PC-9 (cell line): ENCODE measurements at regions not wholly inside any gene's neighbourhood (a gene's known extent, or its start where the extent isn't known, plus 50 kb on each side); places are given as distances from the start of the nearest gene placed in this dataset.

Experiments
- BruUV-seq: library from RNA; stranded (reverse); fragments of 400-500 nt; replicated peaks from 2 replicates; lab custom pipeline; 2021; lab: Mats Ljungman, UMichigan
- CTCF ChIA-PET: fragments of 300-600 bp; sonication (Branson Sonifier 250); formaldehyde crosslinking; loops from one replicate; lab custom pipeline; 2022; ENCODE audit warnings: antibody characterized with exemption; lab: Charles Lee
- POLR2A ChIA-PET: fragments of 300-600 bp; sonication (Branson Sonifier 250); formaldehyde crosslinking; loops from one replicate; lab custom pipeline; 2022; ENCODE audit warnings: antibody characterized with exemption; ENCODE audit not compliant: unreplicated experiment; lab: Charles Lee
- DNase-seq, 2 experiments: peaks; one replicate each; pipeline versions ENCODE4 v3.0.0 to v3.0.0-alpha.2; 2015 to 2022; ENCODE audit warnings: mixed read lengths in 1 of 2
- H2AFZ ChIP-seq: fragments of 200-600 bp; sonication (generic); 2 replicates; pipeline ENCODE4 v1.8.1; 2017; ENCODE audit warnings: antibody characterized with exemption
- H3F3A ChIP-seq: fragments of 200-600 bp; sonication (generic); 2 replicates; pipeline ENCODE4 v1.8.1; 2017; ENCODE audit warnings: antibody characterized with exemption, mild to moderate bottlenecking, low read depth; ENCODE audit not compliant: insufficient read depth
- H3K27ac ChIP-seq: fragments of 200-600 bp; sonication (generic); 2 replicates; pipeline ENCODE4 v1.6.1; 2016; ENCODE audit warnings: mixed run types
- H3K27me3 ChIP-seq: fragments of 200-600 bp; sonication (generic); 2 replicates; pipeline ENCODE4 v1.6.1; 2016; ENCODE audit warnings: low read depth, mixed run types; ENCODE audit not compliant: insufficient read depth
- H3K36me3 ChIP-seq: fragments of 200-600 bp; sonication (generic); 2 replicates; pipeline ENCODE4 v1.6.1; 2016; ENCODE audit warnings: low read depth, mixed run types
- H3K4me1 ChIP-seq: fragments of 200-600 bp; sonication (generic); replicated peaks from 2 replicates; pipeline ENCODE4 v1.6.1; 2016; ENCODE audit warnings: mixed run types; ENCODE audit not compliant: insufficient read depth
- H3K4me2 ChIP-seq: fragments of 200-600 bp; sonication (generic); 2 replicates; pipeline ENCODE4 v1.6.1; 2017; ENCODE audit warnings: mixed run types
- H3K4me3 ChIP-seq: fragments of 200-600 bp; sonication (generic); 2 replicates; pipeline ENCODE4 v1.6.1; 2016; ENCODE audit warnings: mixed run types
- H3K79me2 ChIP-seq: fragments of 200-600 bp; sonication (generic); 2 replicates; pipeline ENCODE4 v1.6.1; 2017; ENCODE audit warnings: low read depth, mixed run types
- H3K9me2 ChIP-seq: fragments of 200-600 bp; sonication (generic); 2 replicates; pipeline ENCODE4 v1.8.1; 2017; ENCODE audit warnings: mild to moderate bottlenecking; ENCODE audit not compliant: insufficient read depth
- H3K9me3 ChIP-seq: fragments of 200-600 bp; sonication (generic); 2 replicates; pipeline ENCODE4 v1.8.1; 2016; ENCODE audit warnings: low read depth; ENCODE audit not compliant: insufficient read depth
- H4K20me1 ChIP-seq: fragments of 200-600 bp; sonication (generic); 2 replicates; pipeline ENCODE4 v1.8.1; 2017; ENCODE audit not compliant: insufficient read depth
- CTCF ChIP-seq: fragments of 200-600 bp; sonication (generic); conservative IDR thresholded peaks from 2 replicates; pipeline ENCODE4 v1.6.1; 2017; ENCODE audit warnings: mixed run types, antibody characterized with exemption, mild to moderate bottlenecking, moderate library complexity
- EZH2 ChIP-seq: fragments of 200-600 bp; sonication (generic); IDR thresholded peaks from 2 replicates; pipeline ENCODE4 v1.8.0; 2017; ENCODE audit warnings: antibody characterized with exemption, low read depth
- intact Hi-C: fragments of 100-400 bp; cut with micrococcal nuclease; formaldehyde crosslinking; loops from one replicate; pipeline ENCODE4 v1.10.0; 2022; ENCODE audit not compliant: unreplicated experiment

GRCh38 chr3:17986348-17986816 lies 244.0 kb upstream of the TBC1D5 start:
- intact Hi-C loops: no loop called here
- Histone ChIP-seq H2AFZ (no peak overlapping the region), H3K4me3 (no peak overlapping the region), H3K27me3 (no peaks in the 10 kb centered on the region), H3F3A (no peaks in the 10 kb centered on the region), H3K79me2 (no peaks in the 10 kb centered on the region), H3K4me1 (no peaks in the 10 kb centered on the region), H4K20me1 (no peaks in the 10 kb centered on the region), H3K27ac (no peak overlapping the region), H3K9me2 (no peaks in the 10 kb centered on the region), H3K4me2 (no peak overlapping the region), H3K36me3 (no peaks in the 10 kb centered on the region), H3K9me3 (no peaks in the 10 kb centered on the region)
- ChIA-PET POLR2A (interaction anchor here (0.6 kb wide), 1 partner anchor 553 kb away, joined by 4 read pairs; no protein-coding TSS in a partner anchor), CTCF (no interaction called here)
- no peak for DNase-seq
- no peak for TF ChIP-seq CTCF
- TF ChIP-seq EZH2: no peak
- no TSS peak for BruUV-seq

DNA sequence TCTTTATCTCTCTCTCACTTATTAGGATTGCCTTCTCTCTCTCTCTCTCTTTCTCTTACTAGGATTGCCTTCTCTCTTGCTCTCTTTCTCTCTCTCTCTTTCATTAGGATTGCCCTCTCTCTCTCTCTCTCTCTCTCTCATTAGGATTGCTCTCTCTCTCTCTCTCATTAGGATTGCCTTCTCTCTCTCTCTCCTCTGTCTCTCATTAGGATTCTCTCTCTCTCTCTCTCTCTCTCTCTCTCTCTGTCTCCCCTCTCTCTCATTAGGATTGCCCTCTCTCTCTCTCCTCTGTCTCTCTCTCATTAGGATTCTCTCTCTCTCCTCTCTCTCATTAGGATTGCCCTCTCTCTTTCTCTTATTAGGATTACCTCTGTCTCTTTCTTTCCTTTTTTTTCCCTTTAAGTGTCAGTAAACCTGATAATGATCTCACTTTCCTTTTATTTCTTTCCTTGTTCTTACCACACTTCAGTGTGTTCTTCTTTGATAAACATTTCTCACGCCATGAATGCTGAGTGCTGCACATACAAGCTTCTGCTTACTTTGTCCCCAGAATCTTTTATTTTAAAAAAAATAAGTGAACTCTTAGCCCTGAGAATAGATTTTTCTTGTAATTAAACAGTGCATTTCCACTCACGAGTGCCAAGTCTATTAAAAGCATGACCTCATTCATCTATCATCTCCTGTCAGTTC lies 243.4 kb upstream of the TBC1D5 start:
- Histone ChIP-seq H3K9me2 (no peaks in the 10 kb centered on the region), H3K9me3 (no peaks in the 10 kb centered on the region), H3K79me2 (no peaks in the 10 kb centered on the region), H3K27ac (no peak overlapping the region), H3K4me2 (no peak overlapping the region), H3K4me3 (no peak overlapping the region), H4K20me1 (no peaks in the 10 kb centered on the region), H3K4me1 (no peaks in the 10 kb centered on the region), H3K36me3 (no peaks in the 10 kb centered on the region), H3K27me3 (no peaks in the 10 kb centered on the region), H3F3A (no peaks in the 10 kb centered on the region), H2AFZ (no peak overlapping the region)
- intact Hi-C loops: no loop called here
- no TSS peak for BruUV-seq
- DNase-seq: no peak
- ChIA-PET POLR2A (no interaction called here), CTCF (no interaction called here)
- TF ChIP-seq CTCF: no peak
- TF ChIP-seq EZH2: no peak

- Histone ChIP-seq H3K9me2 (no peaks in the 10 kb centered on the region), H3F3A (no peaks in the 10 kb centered on the region), H3K4me3 (no peak overlapping the region), H3K4me1 (no peaks in the 10 kb centered on the region), H3K27ac (no peak overlapping the region), H4K20me1 (no peaks in the 10 kb centered on the region), H2AFZ (no peak overlapping the region), H3K9me3 (no peaks in the 10 kb centered on the region), H3K36me3 (no peaks in the 10 kb centered on the region), H3K4me2 (no peak overlapping the region), H3K79me2 (no peaks in the 10 kb centered on the region), H3K27me3 (no peaks in the 10 kb centered on the region)
- CTCF ChIA-PET: no interaction called here
- DNase-seq: no peak
- POLR2A ChIA-PET: no interaction called here
- BruUV-seq: no TSS peak
- TF ChIP-seq CTCF (no peak), EZH2 (no peak)
- intact Hi-C loops: no loop called here
These were observed 240.7 kb upstream of the TBC1D5 start for GRCh38 chr3:17983106-17983505.
